NCI-H446 treated with DMSO at 0.1 percent for 48 hours (cell line): ENCODE measurements at regions not wholly inside any gene's neighbourhood (a gene's known extent, or its start where the extent isn't known, plus 50 kb on each side); places are given as distances from the start of the nearest gene placed in this dataset.
"Not testable (repeated sequence)": the region's sequence is repeated elsewhere in the genome, so short reads cannot be mapped to it uniquely, and the experiment has no call there.

Experiments
- DNase-seq: peaks from one replicate; lab custom pipeline; 2025; lab: John Stamatoyannopoulos, UW

GRCh38 chr5:53733853-53734252 is 173.4 kb downstream of the NDUFS4 start:
- no peak for DNase-seq

- no peak for DNase-seq
Measured at GRCh38 chr5:53738105-53738504, 177.7 kb downstream of the NDUFS4 start.

- DNase-seq, result no peak
Measured at GRCh38 chr5:53739111-53739510, 178.7 kb downstream of the NDUFS4 start.

- no peak for DNase-seq
Measured at GRCh38 chr5:53749621-53750020, 189.2 kb downstream of the NDUFS4 start.

- DNase-seq, result not testable (repeated sequence)
Measured at GRCh38 chr5:53752282-53752681, 191.8 kb downstream of the NDUFS4 start.

GRCh38 chr5:53766673-53767072 is 206.2 kb downstream of the NDUFS4 start:
- DNase-seq, result no peak

GRCh38 chr5:53777864-53778618 is 217.6 kb downstream of the NDUFS4 start:
- DNase-seq, result no peak

GRCh38 chr5:53779541-53779981 is 219.1 kb downstream of the NDUFS4 start:
- DNase-seq, result no peak

GRCh38 chr5:53782620-53783019 is 222.2 kb downstream of the NDUFS4 start:
- DNase-seq, result no peak

GRCh38 chr5:53783624-53784228 is 223.3 kb downstream of the NDUFS4 start:
- DNase-seq, result no peak

GRCh38 chr5:53784596-53784995 is 224.2 kb downstream of the NDUFS4 start:
- no peak for DNase-seq

- no peak for DNase-seq
Measured at GRCh38 chr5:53785924-53786323, 225.5 kb downstream of the NDUFS4 start.

- DNase-seq, result no peak
Measured at GRCh38 chr5:53790026-53790425, 229.6 kb downstream of the NDUFS4 start.

GRCh38 chr5:53792338-53792737 is 231.9 kb downstream of the NDUFS4 start:
- no peak for DNase-seq

- DNase-seq, result not testable (repeated sequence)
Measured at GRCh38 chr5:53799644-53800043, 239.2 kb downstream of the NDUFS4 start.

- not testable (repeated sequence) for DNase-seq
Measured at GRCh38 chr5:53808392-53808791, 248.0 kb downstream of the NDUFS4 start.

GRCh38 chr5:53814819-53815218 is 254.4 kb downstream of the NDUFS4 start:
- DNase-seq, result no peak

GRCh38 chr5:53815471-53815870 is 255.0 kb downstream of the NDUFS4 start:
- DNase-seq, result no peak

- no peak for DNase-seq
Measured at GRCh38 chr5:53817183-53817582, 256.7 kb downstream of the NDUFS4 start.

GRCh38 chr5:53819482-53819881 is 259.0 kb downstream of the NDUFS4 start:
- DNase-seq, result no peak

- peak; percentile 26 for DNase-seq
Measured at GRCh38 chr5:53820119-53820801, 259.8 kb downstream of the NDUFS4 start.

GRCh38 chr5:53820802-53821171 is 260.3 kb downstream of the NDUFS4 start:
- peak; percentile 75 for DNase-seq

GRCh38 chr5:53825016-53825415 is 264.6 kb downstream of the NDUFS4 start:
- DNase-seq, result no peak
